Fibroblast of the conjunctiva (primary cell): ENCODE measurements at regions not wholly inside any gene's neighbourhood (a gene's known extent, or its start where the extent isn't known, plus 50 kb on each side); places are given as distances from the start of the nearest gene placed in this dataset.

Experiments
- DNase-seq: peaks from one replicate; pipeline ENCODE4 v3.0.0-alpha.2; 2010; ENCODE audit warnings: low read depth

- no peak for DNase-seq
Measured at GRCh38 chr7:35581605-35582210, 113.2 kb downstream of the HERPUD2 start.

GRCh38 chr7:35576031-35576573, 118.8 kb downstream of the HERPUD2 start:
- DNase-seq = no peak

GRCh38 chr7:35571611-35572240, 123.2 kb downstream of the HERPUD2 start:
- no peak for DNase-seq

GRCh38 chr7:35570937-35571336, 124.0 kb downstream of the HERPUD2 start:
- DNase-seq = no peak

- DNase-seq = no peak
Measured at GRCh38 chr7:35565927-35566326, 129.0 kb downstream of the HERPUD2 start.

GRCh38 chr7:35558841-35559240, 136.1 kb downstream of the HERPUD2 start:
- DNase-seq = no peak

GRCh38 chr7:35556515-35557471, 138.1 kb downstream of the HERPUD2 start:
- no peak for DNase-seq

GRCh38 chr7:35555934-35556333, 139.0 kb downstream of the HERPUD2 start:
- DNase-seq = no peak

GRCh38 chr7:35555386-35555785, 139.5 kb downstream of the HERPUD2 start:
- DNase-seq = no peak

GRCh38 chr7:35553519-35553918, 141.4 kb downstream of the HERPUD2 start:
- no peak for DNase-seq

- DNase-seq = no peak
Measured at GRCh38 chr7:35552691-35553090, 142.2 kb downstream of the HERPUD2 start.

GRCh38 chr7:35551321-35552081, 143.4 kb downstream of the HERPUD2 start:
- no peak for DNase-seq

- no peak for DNase-seq
Measured at GRCh38 chr7:35550831-35551230, 144.1 kb downstream of the HERPUD2 start.

GRCh38 chr7:35549781-35550180, 145.2 kb downstream of the HERPUD2 start:
- no peak for DNase-seq

GRCh38 chr7:35548291-35548690, 146.6 kb downstream of the HERPUD2 start:
- no peak for DNase-seq

GRCh38 chr7:35546691-35547429, 148.1 kb downstream of the HERPUD2 start:
- no peak for DNase-seq

GRCh38 chr7:35545831-35546230, 149.1 kb downstream of the HERPUD2 start:
- no peak for DNase-seq

GRCh38 chr7:35544028-35544742, 150.8 kb downstream of the HERPUD2 start:
- DNase-seq = no peak

GRCh38 chr7:35537067-35538023, 157.6 kb downstream of the HERPUD2 start:
- peak; percentile 30 for DNase-seq
